ENCODE measurements at regions not wholly inside any gene's neighbourhood (a gene's known extent, or its start where the extent isn't known, plus 50 kb on each side); places are given as distances from the start of the nearest gene placed in this dataset.
"Not testable (repeated sequence)": the region's sequence is repeated elsewhere in the genome, so short reads cannot be mapped to it uniquely, and the experiment has no call there.

DNA sequence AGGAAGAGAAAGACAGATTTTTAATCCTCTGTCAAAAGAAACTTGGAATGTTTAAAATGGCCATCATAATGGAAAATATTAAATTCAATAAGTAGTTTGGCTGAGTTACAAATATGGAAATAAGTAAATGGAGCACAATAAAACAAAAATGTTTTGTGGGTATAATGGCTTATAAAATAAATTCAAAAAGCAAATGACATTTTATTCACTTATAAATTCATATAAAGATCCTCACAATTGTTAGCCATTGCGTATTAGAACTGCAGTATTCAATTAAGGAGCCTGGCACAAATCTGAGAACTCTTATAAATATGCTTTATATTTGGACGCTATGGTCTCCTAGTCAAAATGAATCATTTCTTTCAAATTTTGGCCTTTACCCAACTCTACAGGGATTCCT, 339.0 kb upstream of the PABPC4L start:
- no peak for DNase-seq (ENCODE audit: low read depth in 2 of 3, low spot score in 2 of 3)

DNA sequence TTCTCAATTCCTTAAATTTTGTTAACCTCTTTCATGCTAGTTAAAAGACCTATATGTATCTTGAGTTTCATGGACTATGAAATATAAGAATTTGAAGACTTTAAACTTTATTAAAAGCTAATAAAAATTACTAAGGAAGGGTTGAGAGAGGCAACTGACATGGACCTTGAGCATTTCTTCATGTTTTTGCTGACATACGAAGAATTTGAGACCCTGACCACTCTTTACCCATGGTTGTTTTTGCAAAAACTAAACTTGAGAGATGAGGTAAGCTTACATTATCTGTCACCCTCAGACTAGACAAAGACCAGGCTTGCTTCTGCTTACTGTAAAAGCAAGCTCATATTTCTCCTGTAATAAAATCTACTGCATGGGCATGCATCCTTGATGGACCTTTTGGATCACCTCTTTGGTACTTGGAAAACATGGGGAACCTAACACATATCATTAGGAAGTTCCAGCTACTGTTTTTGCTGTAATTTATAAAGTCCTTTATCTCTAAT, 338.2 kb upstream of the PABPC4L start:
- no peak for DNase-seq (ENCODE audit: low read depth in 2 of 3, low spot score in 2 of 3)

DNA sequence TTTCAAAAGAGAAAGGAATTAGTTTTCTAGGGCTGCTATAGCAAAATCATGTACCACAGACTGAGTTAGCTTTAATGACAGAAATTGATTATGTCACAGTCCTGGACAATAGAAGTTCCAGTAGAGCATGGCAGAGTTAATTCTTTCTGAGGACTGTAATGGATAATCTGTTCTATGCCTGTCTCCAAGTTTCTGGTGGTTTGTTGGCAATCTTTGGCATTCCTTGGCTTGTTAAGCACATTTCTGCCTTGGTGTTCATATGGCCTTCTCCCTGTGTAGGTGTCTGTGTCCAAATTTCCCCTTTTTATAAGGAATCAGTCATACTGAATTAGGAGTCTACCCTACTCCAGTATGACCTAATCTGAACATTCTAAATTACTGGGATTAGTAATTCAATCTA, 336.1 kb upstream of the PABPC4L start:
- DNase-seq (ENCODE audit: low read depth in 2 of 3, low spot score in 2 of 3): no peak

DNA sequence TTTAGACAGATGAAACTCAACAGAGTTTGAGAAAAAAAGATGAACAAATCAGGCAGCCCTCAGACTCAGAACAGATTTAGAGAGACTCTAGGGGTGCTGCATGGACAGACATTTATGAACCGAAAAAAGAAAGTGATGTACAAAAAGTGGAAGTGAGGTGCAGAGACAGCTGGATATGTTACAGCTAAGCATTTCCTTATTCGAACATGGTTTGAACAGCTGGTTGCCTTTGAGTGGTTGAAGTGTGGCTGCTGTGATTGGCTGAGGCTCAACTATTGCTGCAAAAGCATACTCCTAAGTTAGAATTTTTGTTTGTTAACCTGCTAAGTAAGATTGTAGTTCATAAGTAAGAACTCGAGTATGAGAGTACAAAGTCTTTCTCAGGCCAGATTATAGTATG, 331.5 kb upstream of the PABPC4L start:
- DNase-seq (ENCODE audit: low read depth in 2 of 3, low spot score in 2 of 3): no peak

DNA sequence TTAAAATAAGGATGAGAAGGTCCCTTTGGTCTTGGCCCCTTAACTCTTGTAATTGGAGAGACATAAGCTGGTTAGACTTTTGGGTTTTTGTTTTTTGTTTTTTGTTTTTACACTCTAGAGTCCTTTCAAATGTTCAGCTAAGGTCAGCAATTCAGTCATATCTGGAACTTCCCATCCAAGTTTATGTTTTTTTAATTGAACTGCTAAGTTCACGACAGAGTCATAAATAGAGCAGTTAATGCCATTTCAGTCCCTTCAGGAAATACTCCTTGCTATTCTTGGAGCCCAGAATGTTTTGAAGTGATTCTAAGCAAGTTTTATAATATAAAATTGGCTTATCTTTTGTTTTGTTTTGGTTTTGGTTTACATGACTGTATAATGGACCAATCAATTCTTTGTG, 329.4 kb upstream of the PABPC4L start:
- DNase-seq (ENCODE audit: low read depth in 2 of 3, low spot score in 2 of 3): no peak

DNA sequence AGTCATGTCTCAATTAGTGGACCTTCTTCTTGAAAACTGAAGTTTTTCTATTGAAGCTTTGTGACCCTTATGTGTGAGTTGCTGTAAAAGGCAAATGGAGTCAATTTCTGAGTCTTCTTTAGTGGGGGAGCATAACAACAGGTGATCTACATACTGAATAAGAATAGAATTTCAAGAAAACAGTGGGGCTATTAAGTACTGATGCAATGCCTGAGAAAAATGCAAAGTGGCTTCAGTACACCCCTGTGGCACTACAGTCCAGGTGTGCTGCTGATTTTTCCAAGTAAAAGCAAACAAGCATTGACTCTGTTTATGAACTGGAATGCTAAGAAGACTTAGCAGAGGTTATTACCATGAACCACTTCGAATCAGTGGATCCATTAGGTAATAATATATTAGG, 328.0 kb upstream of the PABPC4L start:
- DNase-seq (ENCODE audit: low read depth in 2 of 3, low spot score in 2 of 3): no peak

DNA sequence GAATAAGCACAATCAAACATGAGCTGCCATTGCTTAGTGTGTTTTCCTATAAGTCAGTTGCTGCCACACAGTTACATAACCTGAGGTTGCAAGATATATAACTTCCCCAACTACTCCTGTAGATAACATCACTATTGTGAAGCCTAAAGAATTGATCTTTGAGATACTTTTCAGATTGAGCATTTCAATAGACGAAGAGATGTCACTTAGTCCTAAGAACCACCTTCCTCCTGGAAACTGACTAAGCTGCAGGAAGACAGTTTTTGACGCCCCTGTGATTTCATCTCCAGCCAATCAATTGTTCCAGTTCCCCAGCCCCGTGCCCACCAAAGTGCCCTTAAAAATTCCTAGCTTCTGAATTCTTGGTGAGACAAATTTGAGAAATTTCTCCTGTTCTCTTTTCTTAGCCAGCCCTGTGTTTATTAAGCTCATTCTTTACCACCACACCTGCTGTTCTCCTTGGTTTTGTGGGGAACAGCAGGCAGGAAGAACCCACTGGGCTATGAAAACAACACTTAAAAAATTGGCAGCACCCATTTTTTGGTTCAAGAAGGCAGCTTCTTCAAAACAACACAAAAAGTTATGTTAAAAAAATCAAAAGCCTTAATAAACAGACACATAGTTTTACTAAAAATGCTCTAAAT, 317.1 kb upstream of the PABPC4L start:
- no peak for DNase-seq (ENCODE audit: low read depth in 2 of 3, low spot score in 2 of 3)

DNA sequence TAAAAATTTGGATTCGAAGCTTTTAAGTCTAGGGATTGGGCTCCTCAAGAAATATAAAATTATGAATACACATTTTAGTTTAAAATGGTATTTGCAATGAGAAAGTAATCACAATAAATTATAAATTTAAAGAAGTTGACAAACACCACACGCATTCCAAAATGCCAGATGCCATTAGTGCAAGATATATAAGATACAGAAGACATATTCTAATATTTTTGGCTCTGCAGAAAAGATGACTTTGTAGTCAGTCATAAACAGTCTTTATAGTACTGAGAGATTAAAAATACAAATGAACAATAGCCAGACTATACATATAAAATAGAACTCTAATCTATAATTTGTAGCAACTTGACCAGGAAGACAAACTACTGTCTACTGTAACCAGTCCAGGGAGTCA, 309.0 kb upstream of the PABPC4L start:
- DNase-seq (ENCODE audit: low read depth in 2 of 3, low spot score in 2 of 3): no peak

DNA sequence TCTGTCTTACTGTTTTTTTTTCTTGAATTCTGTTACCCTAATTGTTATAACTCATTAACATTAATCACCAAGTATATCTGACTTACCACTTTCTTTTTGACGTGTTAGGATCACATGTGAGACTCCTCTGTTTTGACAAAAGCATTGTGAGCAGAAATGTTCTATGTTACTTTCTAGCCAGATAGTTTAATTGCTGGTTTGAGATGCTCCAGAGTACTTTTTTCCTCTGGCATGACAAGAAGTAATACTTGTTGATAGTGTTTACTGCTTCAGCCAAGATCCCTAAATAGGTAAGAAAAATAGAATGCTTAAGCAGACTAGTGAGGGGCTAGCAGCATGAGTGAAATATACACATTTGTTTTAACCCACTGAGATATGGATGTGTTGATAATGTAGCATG, 303.9 kb upstream of the PABPC4L start:
- no peak for DNase-seq (ENCODE audit: low read depth in 2 of 3, low spot score in 2 of 3)

DNA sequence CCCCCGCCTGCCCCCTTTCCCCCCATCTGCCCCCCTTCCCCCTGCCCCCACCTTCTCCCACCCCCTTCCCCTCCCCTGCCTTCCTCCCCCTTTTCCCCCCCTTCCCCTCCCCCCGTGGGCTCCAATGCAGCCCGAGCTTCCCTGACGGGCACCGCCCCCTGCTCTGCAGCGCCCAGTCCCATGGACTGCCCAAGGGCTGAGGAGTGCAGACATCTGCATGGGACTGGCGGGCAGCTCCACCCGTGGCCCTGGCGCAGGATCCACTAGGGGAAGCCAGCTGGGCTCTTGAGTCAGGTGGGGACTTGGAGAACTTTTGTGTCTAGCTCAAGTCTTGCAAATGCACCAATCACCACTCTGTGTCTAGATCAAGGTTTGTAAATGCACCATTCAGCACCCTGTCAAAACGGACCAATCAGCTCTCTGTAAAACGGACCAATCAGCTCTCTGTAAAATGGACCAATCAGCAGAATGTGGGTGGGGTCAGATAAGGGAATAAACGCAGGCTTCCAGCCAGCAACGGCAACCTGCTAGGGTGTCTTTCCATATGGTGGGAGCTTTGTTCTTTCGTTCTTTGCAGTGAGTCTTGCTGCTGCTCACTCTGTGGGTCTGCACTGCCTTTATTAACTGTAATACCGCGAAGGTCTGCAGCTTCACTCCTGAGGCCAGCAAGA, 300.5 kb upstream of the PABPC4L start:
- no peak for DNase-seq (ENCODE audit: low read depth in 2 of 3, low spot score in 2 of 3)

DNA sequence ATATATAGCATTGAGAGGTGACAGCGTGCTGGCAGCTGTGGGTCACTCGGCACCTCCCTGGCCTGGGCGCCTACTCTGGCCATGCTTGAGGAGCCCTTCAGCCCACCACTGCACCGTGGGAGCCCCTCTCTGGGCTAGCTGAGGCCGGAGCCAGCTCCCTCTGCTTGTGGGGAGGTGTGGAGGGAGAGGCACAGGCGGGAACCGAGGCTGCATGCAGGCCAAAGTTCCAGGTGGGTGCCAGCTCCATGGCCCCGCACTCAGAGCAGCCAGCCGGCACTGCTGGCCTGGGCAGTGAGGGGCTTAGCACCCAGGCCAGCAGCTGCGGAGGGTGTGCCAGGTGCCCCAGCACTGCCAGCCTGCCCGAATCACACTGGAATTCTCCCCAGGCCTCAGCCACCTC, 299.9 kb upstream of the PABPC4L start:
- DNase-seq (ENCODE audit: low read depth in 2 of 3, low spot score in 2 of 3): not testable (repeated sequence)

DNA sequence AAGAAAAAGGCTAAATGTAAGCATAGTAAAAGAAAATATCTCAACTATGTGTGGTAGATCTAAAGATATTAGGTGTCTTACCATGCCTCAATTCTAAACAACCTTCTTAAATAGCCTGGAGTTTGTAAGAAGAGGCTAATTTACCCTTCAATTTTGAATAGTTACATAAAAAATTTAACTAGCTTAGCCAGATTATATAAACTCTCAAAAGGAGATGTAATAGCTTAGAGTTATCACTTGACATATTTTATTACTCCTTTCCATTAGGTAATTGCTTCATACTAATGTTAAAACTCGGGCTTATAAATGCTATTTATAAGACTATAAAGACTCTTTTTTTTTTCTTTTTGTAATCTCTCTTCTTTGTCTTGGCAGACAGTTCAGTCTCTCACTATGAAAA, 297.5 kb upstream of the PABPC4L start:
- no peak for DNase-seq (ENCODE audit: low read depth in 2 of 3, low spot score in 2 of 3)

DNA sequence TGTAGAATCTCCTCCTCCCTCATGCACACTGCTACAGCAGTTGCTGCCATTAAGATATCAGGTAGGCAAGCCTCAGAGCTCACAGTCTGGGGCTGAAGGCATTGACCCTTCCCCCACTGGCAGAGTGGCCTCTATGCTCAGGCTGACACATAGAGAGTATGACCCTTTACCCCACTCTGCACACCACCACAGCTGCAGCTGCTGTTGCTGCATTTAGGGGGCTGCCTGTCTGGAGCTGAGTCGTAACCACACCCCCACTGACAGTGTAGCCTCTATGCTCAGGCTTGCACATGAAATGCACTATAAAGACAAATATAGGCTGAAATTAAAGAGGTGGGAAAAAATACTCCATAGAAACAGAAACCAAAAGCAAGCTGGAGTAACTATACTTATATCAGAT, 289.3 kb upstream of the PABPC4L start:
- no peak for DNase-seq (ENCODE audit: low read depth in 2 of 3, low spot score in 2 of 3)

DNA sequence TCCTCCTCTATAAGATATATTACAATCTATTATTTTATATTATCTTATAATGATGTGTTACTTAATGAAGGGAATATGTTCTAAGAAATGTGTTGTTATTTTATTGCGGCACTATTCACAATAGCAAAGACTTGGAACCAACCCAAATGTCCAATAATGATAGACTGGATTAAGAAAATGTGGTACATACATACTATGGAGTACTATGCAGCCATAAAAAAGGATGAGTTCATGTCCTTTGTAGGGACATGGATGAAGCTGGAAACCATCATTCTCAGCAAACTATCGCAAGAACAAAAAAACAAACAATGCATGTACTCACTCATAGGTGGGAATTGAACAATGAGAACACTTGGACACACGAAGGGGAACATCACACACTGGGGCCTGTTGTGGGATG, 281.9 kb upstream of the PABPC4L start:
- not testable (repeated sequence) for DNase-seq (ENCODE audit: low read depth in 2 of 3, low spot score in 2 of 3)

DNA sequence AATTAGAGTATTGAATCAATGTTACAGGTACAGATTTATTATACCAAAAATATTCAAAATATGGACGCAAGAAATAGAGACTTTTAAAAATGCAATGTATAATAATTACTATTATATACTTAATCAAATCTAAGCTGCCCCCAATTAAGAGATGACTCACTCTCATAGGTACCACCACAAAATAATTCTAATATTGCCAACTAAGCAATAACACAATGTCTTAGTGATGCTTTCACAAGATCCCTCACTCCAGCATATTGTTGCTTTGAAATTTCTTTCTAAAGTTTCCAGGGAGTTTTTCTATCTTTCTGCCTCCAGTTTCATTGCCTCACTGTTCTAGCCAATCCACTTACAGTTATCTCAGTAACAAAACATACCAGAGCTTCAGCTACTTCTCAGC, 270.0 kb upstream of the PABPC4L start:
- DNase-seq (ENCODE audit: low read depth in 2 of 3, low spot score in 2 of 3): no peak

DNA sequence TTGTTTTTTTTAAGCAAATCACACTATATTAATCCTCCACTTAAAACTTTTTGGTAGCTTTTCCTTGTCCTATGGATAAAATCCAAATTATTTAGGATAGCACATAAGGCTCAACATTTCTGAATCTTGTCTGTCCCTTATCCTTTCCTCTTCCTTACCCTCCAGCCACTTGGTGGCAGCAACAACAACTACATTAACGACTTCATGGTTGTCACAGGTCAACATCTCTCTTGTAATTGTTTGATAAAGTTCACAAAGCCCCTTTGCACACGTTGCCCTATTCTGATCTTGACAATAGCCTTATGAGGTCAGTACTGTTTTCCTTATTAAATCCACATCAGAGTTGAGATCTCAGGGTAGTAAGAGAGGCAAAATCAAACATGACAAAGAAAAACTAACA, 269.0 kb upstream of the PABPC4L start:
- DNase-seq (ENCODE audit: low read depth in 2 of 3, low spot score in 2 of 3): peak in 2 of 3 donors; percentile 0 to 28

DNA sequence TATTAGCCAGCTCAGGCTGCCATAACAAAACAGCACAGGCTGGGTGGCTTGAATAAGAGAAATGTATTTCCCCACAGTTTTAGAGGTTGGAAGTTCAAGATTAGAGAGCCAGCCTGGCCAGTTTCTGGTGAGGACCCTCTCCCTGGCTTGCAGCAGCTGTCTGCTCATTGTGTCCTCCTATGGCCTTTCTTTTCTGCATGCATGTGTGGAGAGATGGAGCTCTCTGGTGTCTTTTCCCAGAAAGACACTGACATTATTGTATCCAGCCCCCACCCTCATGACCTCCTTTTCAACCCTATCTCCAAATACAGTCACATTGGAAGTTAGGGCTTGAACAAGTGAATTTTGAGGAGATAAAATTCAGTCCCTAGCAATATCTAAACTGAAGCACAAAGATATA, 263.8 kb upstream of the PABPC4L start:
- no peak for DNase-seq (ENCODE audit: low read depth in 2 of 3, low spot score in 2 of 3)

DNA sequence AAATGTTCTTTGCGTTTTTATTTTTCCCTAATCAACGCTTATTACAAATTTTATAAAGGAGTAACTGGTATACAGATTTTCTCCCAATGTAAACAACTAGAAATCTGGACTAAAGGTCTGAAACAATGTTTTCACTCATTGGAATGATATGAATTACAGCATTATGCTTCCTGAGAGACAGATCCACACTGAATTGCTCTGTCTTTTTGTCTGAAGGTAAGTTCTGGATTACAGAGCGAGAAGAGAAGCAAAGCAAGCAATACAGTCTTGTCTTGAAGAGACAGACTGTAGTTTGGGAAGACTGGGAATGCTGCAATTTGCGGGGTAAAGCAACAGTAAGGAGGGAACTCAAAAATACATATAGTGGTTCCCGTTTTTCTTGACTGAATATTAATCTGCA, 262.2 kb upstream of the PABPC4L start:
- DNase-seq (ENCODE audit: low read depth in 2 of 3, low spot score in 2 of 3): no peak

DNA sequence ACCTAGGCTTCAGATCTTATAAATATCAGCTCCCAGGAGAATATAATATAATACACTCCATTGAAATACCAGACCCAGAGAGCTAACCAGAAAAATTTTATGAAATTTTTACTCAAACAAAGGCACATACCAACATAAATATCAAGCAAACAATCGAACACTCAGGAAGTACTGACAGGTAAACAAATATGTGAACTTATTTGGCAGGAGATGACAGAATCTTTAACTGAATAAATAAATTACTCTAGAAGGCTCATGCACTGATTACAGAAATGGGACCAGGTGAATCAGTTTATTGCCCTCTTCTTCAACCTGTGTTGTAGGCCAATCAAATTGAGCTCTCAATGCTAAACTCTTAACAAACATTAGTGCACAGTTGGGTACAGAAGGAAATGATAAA, 225.2 kb upstream of the PABPC4L start:
- no peak for DNase-seq (ENCODE audit: low read depth in 2 of 3, low spot score in 2 of 3)

DNA sequence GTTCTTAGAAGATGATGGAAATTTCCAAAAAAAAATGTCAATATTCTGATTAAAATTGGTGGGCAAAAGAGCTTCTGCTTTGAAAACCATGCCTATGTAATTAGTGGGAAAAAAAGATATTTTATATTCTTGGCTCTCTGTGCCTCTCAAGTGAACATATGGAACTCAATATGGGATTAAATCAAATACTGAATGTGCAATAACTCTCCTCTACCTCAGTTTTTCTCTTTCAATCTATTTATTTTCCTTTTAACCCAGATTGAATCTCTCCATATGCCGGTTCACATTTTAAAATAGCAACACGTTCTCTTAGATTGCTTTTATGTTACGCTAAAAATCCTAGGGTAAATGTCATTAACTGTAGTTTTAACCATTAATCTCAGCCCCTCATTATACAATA, 224.2 kb upstream of the PABPC4L start:
- no peak for DNase-seq (ENCODE audit: low read depth in 2 of 3, low spot score in 2 of 3)

DNA sequence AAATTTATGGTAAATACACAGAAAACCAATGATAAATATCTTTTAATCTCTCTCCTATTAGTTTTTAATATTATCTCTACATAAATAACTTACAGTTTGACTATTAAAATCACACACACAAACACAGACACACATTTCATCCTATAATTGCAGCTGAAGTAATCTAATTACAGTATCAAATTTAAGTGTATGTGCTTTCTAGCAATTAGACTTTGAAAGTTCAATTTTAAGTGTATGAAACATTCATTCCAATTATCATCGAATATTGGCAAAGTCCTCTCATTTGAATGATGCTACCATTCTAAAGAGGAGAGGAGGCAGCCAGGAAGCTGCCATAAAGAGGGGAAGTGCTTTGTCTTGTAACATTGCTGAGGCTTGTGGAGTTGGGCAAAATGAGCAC, 221.2 kb upstream of the PABPC4L start:
- DNase-seq (ENCODE audit: low read depth in 2 of 3, low spot score in 2 of 3): no peak

DNA sequence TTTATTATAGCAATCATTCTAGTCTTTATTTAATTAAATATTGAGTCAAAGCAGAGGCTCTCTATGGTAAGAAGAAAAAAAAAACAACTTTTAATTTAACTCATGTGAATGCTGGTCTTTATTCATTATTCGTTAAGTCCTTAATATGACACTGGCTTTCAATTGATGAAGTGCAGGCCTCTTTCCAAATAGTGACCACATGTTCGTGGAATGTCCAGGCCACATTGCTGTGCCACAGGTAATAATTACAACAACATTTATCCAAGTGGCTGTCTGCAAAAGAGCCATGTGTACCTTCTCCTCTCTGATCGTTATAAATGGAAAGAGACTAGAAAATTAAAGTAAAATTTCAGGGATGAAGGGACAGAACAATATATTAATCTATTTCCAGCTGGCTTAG, 220.1 kb upstream of the PABPC4L start:
- no peak for DNase-seq (ENCODE audit: low read depth in 2 of 3, low spot score in 2 of 3)

DNA sequence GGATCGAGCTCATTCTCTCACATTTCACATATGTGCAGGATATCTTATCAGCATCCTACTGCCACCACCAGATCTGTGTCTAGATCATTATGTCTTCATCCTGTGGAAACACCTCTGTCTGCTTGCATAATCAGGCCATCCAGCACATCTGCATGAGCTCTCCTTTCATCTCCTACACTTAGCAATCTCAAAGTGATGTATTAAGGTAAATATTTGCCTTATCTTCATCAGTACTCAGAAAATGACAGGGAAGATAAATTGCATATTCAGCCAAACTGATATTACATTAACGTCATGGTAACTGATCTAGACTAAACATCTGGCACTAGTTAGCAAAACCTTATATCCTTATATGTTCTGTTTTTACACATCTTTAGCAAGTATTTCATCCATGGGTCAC, 207.3 kb upstream of the PABPC4L start:
- no peak for DNase-seq (ENCODE audit: low read depth in 2 of 3, low spot score in 2 of 3)

Measured in hematopoietic multipotent progenitor cell (in vitro differentiated cells).